Stomach (tissue), 4 donors: ENCODE measurements at regions not wholly inside any gene's neighbourhood (a gene's known extent, or its start where the extent isn't known, plus 50 kb on each side); places are given as distances from the start of the nearest gene placed in this dataset.

Experiments used
- EP300 ChIP-seq: sonication (generic); formaldehyde crosslinking; IDR thresholded peaks from one replicate; pipeline ENCODE4 v1.6.1; 2017; ENCODE audit warnings: antibody characterized with exemption
- POLR2A ChIP-seq, 4 donors: fragments of 450-650 bp; IDR thresholded peaks; one replicate each; pipeline ENCODE4 v1.6.1; 2016; ENCODE audit warnings: antibody characterized with exemption in 4 of 4, control low read depth in 2 of 4, mild to moderate bottlenecking in 1 of 4, moderate library complexity in 1 of 4
- TF ChIP-seq, protein P1 (sequence below), 7 experiments: fragments of 450-650 bp in 4 of 7; fragments of 200-600 bp in 3 of 7; sonication (generic) in 3 of 7; IDR thresholded peaks; one replicate each; pipeline ENCODE4 v1.5.1; 2016 to 2019; ENCODE audit warnings: antibody characterized with exemption in 7 of 7, control low read depth in 2 of 7, mild to moderate bottlenecking in 1 of 7

DNA sequence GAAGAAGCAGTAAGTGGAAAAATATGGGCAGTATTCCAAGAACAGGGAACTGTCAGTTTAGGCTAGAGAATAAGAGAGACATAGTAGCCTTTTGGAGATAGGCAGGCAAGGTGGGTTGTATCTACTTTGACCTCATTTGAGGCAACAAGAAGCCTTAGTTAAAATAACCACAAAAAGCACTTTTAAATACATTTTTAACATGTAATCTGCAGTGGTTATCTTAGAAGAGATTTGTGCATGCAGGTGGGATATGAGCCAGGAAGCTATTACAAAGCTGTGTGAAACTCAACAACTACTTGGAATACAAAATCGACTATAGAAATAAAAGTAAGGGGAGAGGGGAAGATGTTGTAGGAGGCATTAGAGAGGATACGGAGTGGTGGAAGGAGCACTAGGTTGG, 143.7 kb upstream of the MCHR2 start:
- TF ChIP-seq, protein P1, sequence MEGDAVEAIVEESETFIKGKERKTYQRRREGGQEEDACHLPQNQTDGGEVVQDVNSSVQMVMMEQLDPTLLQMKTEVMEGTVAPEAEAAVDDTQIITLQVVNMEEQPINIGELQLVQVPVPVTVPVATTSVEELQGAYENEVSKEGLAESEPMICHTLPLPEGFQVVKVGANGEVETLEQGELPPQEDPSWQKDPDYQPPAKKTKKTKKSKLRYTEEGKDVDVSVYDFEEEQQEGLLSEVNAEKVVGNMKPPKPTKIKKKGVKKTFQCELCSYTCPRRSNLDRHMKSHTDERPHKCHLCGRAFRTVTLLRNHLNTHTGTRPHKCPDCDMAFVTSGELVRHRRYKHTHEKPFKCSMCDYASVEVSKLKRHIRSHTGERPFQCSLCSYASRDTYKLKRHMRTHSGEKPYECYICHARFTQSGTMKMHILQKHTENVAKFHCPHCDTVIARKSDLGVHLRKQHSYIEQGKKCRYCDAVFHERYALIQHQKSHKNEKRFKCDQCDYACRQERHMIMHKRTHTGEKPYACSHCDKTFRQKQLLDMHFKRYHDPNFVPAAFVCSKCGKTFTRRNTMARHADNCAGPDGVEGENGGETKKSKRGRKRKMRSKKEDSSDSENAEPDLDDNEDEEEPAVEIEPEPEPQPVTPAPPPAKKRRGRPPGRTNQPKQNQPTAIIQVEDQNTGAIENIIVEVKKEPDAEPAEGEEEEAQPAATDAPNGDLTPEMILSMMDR (IDR thresholded peaks at IDR 0.05): no peak
- TF ChIP-seq EP300 (no peak), POLR2A (IDR thresholded peaks at IDR 0.05) (no peak)
